Renal pelvis (tissue), 1 donor: ENCODE measurements at regions not wholly inside any gene's neighbourhood (a gene's known extent, or its start where the extent isn't known, plus 50 kb on each side); places are given as distances from the start of the nearest gene placed in this dataset.
"Not testable (repeated sequence)": the region's sequence is repeated elsewhere in the genome, so short reads cannot be mapped to it uniquely, and the experiment has no call there.

Source experiments
- DNase-seq: peaks from one replicate; pipeline ENCODE4 v3.0.0-alpha.2; 2013

GRCh38 chr3:159371961-159372360 lies 570.1 kb downstream of the MFSD1 start:
- DNase-seq, result no peak

DNA sequence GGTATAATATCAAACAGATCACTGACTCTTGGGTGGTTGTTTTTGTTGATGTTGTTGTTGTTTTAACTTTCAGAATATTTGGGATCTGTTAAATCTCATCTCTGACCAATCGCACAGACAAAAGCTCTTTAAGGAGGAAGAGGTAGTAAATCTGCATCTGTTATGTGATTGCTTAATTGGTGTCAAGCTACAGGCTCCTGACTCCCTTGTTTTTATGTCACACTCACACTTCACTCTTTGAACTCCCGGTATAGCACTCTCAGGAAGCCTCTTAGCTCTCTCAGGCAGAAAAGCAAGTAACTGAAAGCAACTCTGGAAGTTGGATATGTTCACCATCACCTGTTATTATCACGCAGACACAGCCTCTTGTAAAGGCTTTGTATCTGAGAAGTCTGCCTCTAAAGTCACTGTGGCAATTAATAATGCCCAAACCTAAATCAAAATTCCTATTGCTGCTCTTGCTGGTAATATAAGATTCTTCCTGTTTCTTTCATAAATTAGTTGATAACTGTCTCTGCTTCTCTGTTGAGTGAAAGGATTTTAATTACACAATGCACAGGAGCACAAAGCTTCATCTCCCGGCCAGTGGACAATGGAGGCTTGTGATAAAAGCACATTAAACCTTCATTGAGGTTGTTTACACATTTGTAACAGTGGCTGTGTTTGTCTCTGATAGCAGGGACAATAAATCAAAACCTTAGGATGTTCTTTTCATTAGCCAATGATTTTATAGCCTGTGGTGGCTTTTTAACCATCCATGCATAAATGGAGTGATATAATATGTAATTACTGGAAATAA lies 576.7 kb downstream of the MFSD1 start:
- peak; percentile 39 for DNase-seq

DNA sequence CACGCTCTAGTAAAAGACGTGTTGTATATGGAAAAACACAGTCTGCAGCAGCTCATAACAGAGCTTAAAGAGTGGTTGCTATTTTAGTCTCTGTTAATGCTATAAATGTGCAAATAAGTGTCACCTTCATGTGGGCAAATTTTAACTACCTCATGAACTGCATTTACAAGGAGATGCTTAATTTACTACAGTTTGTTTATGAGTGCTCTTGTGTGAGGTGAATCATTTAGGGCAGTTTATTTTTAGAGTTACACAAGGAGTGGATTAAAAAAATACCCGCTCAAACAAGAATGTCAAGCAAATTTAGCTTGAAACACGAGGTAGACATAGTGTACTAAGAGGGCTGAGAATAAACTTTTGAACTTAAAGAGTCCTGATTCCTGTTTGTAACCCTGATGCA lies 579.0 kb downstream of the MFSD1 start:
- no peak for DNase-seq

DNA sequence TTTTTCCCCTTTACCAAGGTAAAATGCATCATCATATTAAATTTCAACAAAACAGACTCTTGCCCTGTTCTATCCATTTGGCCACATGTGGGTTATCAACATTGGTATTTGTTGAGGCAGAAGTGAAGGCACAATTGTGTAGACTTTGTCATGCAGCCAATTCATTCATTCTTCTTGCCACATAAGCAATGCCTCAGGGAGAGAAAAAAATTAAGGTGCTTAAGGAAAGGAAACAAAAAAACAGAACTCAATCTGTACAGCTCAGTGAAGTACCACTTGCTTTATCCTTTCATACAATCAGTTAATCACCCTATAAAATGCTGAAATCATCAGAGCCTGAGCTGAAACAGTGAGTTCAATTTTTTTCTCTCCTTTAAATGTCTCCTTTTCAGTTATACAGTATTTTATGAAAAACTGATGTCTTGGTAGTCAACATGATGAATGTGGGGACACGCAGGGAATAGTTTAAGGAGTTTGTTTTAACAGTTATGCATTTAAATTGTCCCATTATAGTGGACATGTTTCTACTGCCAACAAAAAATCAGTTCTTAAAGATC lies 588.9 kb downstream of the MFSD1 start:
- DNase-seq, result no peak

DNA sequence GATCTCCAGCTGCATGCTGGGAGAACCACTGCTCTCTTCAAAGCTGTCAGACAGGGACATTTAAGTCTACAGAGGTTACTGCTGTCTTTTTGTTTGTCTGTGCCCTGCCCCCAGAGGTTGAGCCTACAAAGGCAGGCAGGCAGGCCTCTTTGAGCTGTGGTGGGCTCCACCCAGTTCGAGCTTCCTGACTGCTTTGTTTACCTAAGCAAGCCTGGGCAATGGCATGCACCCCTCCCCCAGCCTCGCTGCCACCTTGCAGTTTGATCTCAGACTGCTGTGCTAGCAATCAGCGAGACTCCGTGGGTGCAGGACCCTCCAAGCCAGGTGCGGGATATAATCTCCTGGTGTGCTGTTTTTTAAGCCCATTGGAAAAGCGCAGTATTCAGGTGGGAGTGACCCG lies 591.0 kb upstream of the IL12A start:
- DNase-seq, result not testable (repeated sequence)

DNA sequence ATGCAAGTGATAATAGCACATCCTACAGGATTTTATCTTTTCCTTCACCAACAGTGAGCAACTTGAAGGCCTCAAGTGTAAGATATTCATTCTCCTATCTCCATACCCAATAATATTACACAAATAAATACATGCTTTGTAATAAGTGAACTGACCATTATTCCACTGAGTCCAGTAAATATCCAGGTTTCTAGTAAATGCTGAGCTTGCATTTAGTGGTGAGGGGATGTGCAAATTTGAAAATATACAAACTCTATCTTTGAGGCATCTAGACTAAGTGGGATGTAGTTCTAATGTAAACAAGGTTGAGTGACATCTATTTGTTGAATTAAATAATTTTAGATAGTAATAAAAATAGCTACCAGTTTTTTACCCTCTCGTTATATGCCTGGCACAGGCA lies 587.6 kb upstream of the IL12A start:
- no peak for DNase-seq

GRCh38 chr3:159409711-159410110 lies 578.9 kb upstream of the IL12A start:
- DNase-seq, result not testable (repeated sequence)

DNA sequence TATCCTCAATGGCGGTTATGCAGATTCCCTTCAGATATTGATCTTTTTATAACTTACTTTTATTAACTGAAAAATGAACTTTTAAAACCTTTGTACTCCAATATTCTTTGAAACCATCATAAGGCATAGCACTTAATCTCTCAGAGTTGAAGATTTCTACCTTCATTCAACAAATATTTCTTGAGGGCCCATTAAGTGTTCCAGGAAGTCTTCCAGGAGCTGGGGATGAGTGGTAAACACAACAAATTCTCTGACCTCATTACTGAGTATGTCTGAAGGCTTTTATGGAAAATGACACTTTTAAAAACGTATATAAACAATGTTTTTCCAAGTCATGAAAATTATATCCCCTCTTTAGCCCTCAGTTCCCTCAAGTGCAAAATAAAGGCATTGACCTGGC lies 575.3 kb upstream of the IL12A start:
- no peak for DNase-seq

- peak; percentile 83 for DNase-seq
Measured at GRCh38 chr3:159416856-159417255, 571.8 kb upstream of the IL12A start.

GRCh38 chr3:159417761-159418160 lies 570.9 kb upstream of the IL12A start:
- DNase-seq, result no peak

DNA sequence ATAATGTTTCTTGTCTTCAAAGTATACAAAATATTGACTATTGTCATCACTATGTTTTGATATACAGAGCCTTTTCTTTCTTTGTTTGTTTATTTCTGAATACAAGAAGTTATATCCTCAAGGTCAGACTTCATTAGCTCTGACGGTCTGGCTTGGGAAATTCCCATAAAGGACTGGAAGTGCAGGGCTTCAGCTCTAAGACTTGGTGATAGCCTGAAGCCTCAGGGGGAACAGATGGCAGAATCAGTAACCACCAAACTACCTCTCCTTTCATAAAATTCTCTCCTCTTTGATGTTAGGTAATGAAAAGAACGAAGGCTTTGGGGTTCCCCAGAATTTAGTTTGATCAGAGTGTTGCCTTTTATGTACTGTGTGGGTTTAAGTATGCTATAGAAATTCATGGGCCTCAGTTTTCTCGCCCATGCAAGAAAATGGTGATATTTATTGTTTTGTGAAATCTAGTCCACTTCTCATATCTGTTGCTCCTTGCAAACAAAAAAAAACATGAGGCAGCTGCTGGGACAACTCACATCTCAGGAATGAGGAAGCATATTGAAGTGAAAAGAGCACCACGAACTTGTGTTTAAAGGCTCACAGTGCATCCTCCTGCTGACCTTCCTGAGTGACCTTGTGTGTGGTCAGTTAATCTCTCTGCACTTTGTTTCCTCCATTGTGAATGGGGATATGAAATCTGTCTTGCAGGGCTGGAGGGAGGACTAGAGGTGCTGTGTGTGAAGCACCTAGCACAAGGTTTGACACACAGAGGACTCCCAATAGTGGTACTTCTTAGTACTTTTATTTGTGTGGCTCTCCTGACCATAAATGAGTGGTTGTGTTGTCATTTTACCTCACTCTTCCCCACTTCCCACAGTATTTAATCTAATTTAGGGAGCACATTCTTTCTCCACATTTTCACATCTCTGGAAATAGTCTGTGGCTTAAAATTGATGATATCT lies 569.8 kb upstream of the IL12A start:
- no peak for DNase-seq

DNA sequence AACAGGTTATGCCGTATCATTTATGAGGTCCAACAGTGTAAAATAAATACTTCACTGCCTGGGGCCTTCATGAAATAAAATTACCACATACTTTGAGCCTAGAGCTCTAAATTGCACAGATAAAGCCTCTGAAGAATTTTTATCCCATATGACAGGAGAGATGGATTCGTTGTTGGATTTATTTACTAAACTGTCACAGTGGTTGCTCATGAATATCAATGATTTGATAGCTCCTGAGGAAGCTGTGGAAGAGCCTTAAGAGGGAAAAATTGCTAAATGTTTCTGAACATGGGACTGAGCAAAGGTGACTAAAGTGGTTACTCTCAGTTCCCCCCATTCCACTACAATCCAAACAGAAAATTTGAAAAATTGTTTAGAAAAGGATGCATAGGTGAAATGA lies 558.9 kb upstream of the IL12A start:
- no peak for DNase-seq

DNA sequence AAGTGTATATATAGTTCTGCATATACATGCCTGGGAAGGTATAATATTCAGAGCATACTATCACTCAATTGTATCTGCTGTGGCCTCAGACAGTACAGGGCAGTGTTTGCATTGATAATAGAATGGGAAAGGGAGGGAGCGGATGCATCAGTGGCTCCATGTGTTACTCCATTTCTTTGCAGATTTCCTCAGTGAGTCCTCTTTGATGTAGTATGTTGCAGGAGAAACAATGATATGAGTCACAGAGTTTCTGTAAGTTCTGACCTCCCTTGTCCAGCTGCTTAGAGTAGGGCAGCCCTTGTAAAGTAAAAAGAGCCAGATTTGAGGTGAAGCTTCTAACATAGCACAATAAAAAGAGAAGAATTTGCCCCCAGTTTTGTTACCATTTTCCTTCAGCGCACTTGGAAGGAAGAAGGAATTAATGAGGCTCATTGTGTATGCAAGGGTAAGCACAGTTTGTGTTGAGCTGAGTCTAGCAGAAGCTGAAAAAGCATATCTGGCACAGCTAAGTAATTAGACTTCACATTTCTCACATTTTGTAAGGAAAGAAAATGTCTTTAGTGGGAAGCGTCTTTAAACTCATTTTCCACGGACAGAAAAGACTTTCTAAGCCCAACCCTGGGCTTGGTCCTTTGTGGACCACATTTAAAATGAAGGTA lies 555.8 kb upstream of the IL12A start:
- DNase-seq, result no peak

- no peak for DNase-seq
Measured at GRCh38 chr3:159439346-159439745, 549.3 kb upstream of the IL12A start.

DNA sequence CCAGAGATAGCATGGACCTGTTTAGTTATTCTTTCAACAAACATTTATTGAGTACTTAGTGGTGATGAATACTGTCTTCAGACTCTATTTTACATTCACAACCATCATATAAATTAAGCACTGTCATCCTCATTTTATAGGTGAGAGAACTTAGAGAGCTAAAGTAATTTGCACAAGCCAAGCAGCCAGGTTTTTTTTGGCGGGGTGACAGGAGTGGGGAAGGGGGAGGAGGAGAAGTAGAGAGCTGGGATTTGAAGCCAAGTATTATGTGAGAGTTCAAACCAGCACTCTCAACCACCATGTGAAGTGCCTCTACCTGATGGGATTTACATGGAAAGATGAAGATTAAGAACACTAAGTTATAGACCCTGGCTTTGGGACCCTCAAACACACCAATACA lies 547.4 kb upstream of the IL12A start:
- no peak for DNase-seq

DNA sequence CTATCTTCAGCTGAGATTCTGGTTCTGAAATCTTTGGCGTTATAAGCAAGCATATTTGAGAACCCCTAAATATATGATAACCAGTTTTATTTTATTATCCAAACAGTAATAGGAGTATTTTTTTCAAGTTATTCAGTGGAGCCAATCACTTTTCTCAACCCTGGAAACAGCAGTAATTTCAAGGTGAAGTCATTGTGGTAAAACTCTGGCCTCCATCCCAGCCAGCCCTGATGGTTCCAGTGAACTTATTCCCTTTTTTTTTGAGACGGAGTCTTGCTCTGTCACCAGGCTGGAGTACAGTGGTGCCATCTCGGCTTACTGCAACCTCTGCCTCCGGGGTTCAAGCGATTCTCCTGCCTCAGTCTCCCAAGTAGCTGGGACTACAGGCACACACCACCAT lies 545.4 kb upstream of the IL12A start:
- DNase-seq, result no peak

DNA sequence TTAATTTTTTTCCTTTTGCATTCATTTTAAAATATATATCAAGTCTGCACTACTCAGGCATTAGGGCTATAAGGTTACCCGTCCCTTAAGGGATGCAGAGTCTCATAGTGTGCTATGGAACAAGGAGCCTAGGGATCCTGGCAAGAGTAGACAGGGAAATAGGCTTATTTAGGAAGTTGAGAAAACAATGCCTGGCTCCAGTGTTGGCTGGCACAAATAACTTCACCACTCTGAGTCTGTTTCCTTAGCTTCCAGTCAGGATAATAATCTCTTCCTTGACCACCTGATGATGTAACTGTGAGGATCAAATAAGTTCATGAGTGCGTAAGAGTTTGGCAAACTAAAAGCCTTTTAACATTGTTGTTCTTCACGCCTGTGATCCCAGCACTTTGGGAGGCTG lies 540.8 kb upstream of the IL12A start:
- no peak for DNase-seq

- no peak for DNase-seq
Measured at GRCh38 chr3:159448902-159449301, 539.7 kb upstream of the IL12A start.

GRCh38 chr3:159451067-159451466 lies 537.6 kb upstream of the IL12A start:
- no peak for DNase-seq

GRCh38 chr3:159451482-159451881 lies 537.2 kb upstream of the IL12A start:
- no peak for DNase-seq

DNA sequence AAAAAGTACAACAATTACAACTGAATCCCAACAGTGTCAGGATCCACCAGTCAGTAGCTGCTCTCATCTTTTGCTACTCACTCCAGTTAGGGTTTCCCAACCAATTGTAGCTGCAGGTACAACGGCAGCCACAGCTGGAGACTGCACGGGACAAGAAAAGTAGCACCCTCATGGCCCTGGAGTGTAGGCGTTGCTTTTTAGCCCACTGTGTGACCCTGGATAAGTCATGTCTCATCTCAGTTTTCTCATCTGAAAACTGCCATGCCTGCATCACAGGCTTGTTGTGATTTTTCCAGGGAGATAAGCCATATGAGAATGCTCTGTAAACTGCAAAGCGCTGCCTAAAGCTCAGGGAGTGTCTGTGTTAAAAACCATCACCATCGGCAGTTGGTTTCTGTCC lies 535.6 kb upstream of the IL12A start:
- DNase-seq, result no peak

- no peak for DNase-seq
Measured at GRCh38 chr3:159453945-159454344, 534.7 kb upstream of the IL12A start.
